Effector memory CD8-positive, alpha-beta T cell (primary cell): ENCODE measurements at regions not wholly inside any gene's neighbourhood (a gene's known extent, or its start where the extent isn't known, plus 50 kb on each side); places are given as distances from the start of the nearest gene placed in this dataset.

Experiments
- ATAC-seq: fragments of 150-1000 bp; cut with Tn5 transposase; replicated peaks from 2 replicates; pipeline ENCODE4 v1.10.0; 2021; ENCODE audit warnings: mild to moderate bottlenecking, moderate library complexity
- DNase-seq, 3 experiments: peaks; one replicate each; pipeline ENCODE4 v3.0.0; 2021
- H3K27ac Mint-ChIP-seq, 2 donors: one replicate each; pipeline ENCODE4 v1.8.0; 2022; ENCODE audit warnings: mild to moderate bottlenecking in 2 of 2, mixed read lengths in 2 of 2, moderate library complexity in 2 of 2
- H3K27me3 Mint-ChIP-seq, 2 donors: one replicate each; pipeline ENCODE4 v1.8.0; 2022; ENCODE audit warnings: mixed read lengths in 2 of 2
- H3K36me3 Mint-ChIP-seq: one replicate; pipeline ENCODE4 v1.8.0; 2022; ENCODE audit warnings: mild to moderate bottlenecking, moderate library complexity, mixed read lengths; ENCODE audit not compliant: insufficient read depth
- H3K4me1 Mint-ChIP-seq, 2 donors: one replicate each; pipeline ENCODE4 v1.8.0; 2022; ENCODE audit warnings: low read depth in 2 of 2, mixed read lengths in 2 of 2
- H3K4me3 Mint-ChIP-seq, 2 donors: one replicate each; pipeline ENCODE4 v1.8.0; 2022; ENCODE audit warnings: mild to moderate bottlenecking in 2 of 2, mixed read lengths in 2 of 2, moderate library complexity in 2 of 2
- H3K9me3 Mint-ChIP-seq, 2 donors: one replicate each; pipeline ENCODE4 v1.8.0; 2022; ENCODE audit warnings: mixed read lengths in 2 of 2

DNA sequence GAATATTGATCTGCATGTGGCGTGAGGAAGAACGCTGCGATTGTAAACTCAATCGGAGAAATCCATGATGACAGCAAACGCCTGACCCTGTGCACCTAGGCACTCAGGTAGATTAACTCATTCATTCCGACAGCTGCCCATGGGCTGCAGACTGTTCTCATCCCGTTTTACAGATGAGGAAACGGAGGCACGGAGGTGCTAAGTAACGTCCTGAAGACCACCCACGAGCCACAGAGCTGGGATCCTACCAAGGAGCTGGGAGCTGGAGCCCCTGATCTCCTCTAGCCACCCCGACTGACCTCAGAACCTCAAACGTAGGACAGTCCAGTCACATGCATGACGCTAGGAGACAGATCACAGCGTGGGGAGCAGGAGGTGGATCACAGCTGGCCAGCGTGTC, 1092.7 kb downstream of the BRD1 start:
- Mint-ChIP-seq H3K27me3 (peaks cover 6 to 8% of the 10 kb centered on the region in 2 donors), H3K9me3 (no peaks in the 10 kb centered on the region), H3K36me3 (peaks cover 3% of the 10 kb centered on the region), H3K4me1 (no peaks in the 10 kb centered on the region), H3K27ac (no peak overlapping the region), H3K4me3 (no peak overlapping the region)
- ATAC-seq: no peak
- no peak for DNase-seq

DNA sequence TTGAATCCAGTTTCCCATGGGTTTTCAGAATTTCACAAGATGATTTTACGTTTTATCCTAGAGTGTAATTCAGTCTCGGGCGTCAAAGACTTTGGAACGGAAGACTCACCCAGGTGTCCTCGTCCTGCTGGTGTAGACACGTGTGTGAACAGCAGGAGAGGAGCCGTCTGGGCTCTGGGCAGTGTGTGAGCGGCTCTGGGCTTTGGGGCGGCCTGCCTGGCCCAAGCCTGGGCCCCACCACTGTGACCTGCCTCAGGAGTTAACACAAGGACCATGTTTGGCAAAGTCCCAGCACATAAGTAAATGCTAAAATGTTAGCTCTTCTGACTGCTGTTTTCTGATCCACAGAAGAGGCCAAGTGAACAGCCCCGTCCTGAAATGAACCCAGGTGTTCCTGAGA, 1093.3 kb downstream of the BRD1 start:
- H3K27ac Mint-ChIP-seq: no peak overlapping the region
- no peak for ATAC-seq
- peaks cover 3% of the 10 kb centered on the region for H3K36me3 Mint-ChIP-seq
- no peak for DNase-seq
- H3K27me3 Mint-ChIP-seq: peaks cover 6 to 8% of the 10 kb centered on the region in 2 donors
- no peaks in the 10 kb centered on the region for H3K9me3 Mint-ChIP-seq
- no peaks in the 10 kb centered on the region for H3K4me1 Mint-ChIP-seq
- no peak overlapping the region for H3K4me3 Mint-ChIP-seq

DNA sequence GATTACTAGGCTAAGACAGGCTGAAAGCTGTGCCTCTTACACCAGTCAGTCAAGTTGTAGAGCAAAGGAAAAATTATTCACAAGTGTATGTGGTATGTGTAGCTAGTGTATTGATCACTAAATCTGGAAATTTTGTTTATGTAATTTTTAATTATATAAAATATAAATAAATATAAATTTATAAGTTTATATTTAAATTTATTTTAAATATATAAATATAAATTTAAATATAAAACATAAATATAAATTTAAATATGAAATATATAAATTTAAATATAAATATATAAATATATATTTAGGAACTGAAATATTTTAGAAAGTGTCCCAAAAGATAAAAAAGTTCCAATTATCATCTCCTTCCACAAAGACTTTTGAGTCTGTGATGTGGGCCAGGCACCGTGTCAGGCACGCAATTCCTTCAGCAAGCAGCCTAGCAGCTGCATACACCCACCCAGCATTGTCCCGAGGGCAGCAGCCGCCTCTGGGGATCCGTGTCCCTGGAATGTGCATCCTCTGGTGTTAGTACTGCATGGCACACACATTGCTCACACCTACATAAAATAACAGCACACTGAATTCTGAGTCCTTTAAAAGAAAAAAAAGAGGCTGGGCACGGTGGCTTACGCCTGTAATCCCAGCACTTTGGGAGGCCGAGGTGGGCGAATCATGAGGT, 1098.0 kb downstream of the BRD1 start:
- ATAC-seq: no peak
- Mint-ChIP-seq H3K9me3 (peaks cover 0 to 3% of the 10 kb centered on the region in 2 donors), H3K4me3 (no peak overlapping the region), H3K27me3 (peaks cover 6 to 23% of the 10 kb centered on the region in 2 donors), H3K4me1 (no peaks in the 10 kb centered on the region), H3K27ac (no peak overlapping the region), H3K36me3 (no peaks in the 10 kb centered on the region)
- DNase-seq: no peak

DNA sequence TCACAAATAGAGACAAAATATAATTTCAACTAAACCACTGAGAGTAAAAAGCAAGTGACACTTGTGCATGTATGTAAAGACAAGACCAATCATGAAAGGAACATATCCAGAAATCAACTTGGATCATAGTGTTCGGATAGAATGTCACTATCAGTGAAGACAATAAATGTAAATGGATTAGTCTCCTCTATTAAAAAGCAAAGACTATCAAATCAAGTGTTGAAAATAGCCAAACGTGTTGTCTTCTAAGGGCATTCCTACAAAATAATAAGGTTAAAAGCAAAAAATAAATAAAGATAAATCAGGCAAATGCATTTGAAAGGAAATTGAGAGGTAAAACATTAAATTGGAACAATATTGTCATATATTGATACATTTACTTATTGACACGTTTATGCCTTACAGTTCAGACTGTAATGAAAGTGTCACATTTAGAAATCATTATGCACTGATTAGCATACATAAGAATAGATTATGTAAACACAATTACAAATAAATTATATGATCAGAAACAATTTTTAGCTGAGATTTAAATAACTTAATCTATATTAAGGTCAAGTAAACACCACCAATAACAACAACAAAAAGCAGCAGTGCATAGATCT, 1100.1 kb downstream of the BRD1 start:
- peaks cover 9 to 44% of the 10 kb centered on the region in 2 donors for H3K27me3 Mint-ChIP-seq
- no peak for DNase-seq
- no peak overlapping the region for H3K27ac Mint-ChIP-seq
- no peaks in the 10 kb centered on the region for H3K4me1 Mint-ChIP-seq
- peaks cover 0 to 3% of the 10 kb centered on the region in 2 donors for H3K9me3 Mint-ChIP-seq
- no peak for ATAC-seq
- H3K4me3 Mint-ChIP-seq: no peak overlapping the region
- no peaks in the 10 kb centered on the region for H3K36me3 Mint-ChIP-seq

DNA sequence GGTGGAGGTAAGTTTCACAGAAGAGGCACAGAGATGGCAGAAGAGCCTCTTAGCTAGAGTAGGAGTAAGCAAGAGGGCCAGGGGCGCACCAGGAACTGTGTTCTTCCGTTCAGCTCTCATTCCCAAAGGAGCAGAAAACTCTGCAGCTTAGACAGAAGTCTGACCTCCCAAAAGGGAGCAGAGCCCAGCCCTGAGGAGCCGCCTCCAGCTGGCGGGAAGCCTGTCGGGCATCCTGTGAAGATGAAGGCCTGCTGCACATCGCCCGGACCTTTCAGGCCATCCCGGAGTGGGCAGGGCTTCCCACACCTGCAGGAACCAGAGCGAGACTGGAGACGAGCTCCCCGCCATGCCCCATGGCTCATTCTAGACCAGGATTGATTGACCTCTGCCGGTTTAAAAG, 1102.8 kb downstream of the BRD1 start:
- DNase-seq (no peak), ATAC-seq (no peak)
- no peak overlapping the region for H3K27ac Mint-ChIP-seq
- no peaks in the 10 kb centered on the region for H3K4me1 Mint-ChIP-seq
- peaks cover 0 to 6% of the 10 kb centered on the region in 2 donors for H3K9me3 Mint-ChIP-seq
- no peaks in the 10 kb centered on the region for H3K36me3 Mint-ChIP-seq
- peaks cover 11 to 44% of the 10 kb centered on the region in 2 donors for H3K27me3 Mint-ChIP-seq
- H3K4me3 Mint-ChIP-seq: no peak overlapping the region

DNA sequence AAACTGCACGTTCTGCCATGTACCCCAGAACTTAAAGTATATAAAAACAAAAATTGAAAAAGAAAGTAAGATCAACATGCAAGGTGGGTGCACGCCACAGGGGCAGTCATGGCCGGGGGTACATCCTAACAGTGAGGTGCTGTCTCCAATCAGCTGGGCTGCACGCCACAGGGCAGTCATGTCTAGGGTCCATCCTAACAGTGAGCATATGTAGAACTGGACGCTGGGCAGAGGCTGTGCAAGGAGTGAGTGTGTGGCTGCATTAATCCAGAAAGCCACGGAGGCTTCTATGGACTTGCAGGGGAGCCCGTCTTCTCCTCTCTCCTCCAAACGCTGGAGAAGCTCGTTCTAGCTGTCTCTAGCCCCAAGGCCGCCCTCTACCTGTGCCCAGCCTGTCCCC, 1105.0 kb downstream of the BRD1 start:
- ATAC-seq (no peak), DNase-seq (no peak)
- Mint-ChIP-seq H3K4me1 (no peaks in the 10 kb centered on the region), H3K9me3 (peaks cover 0 to 6% of the 10 kb centered on the region in 2 donors), H3K27me3 (peaks cover 12 to 59% of the 10 kb centered on the region in 2 donors), H3K27ac (no peak overlapping the region), H3K4me3 (no peak overlapping the region), H3K36me3 (no peaks in the 10 kb centered on the region)

DNA sequence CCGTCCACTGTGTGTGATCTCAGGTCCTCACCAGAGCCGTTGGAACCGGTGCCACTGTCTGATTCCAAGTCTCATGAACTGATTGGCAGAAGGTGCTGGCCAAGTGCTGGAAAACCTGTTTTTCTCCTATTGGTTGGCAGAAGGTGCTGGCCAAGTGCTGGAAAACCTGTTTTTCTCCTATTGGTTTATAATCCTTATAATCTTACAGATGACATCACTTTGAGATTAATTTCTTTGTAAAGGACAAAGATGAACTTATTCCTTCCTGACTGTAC, 1106.3 kb downstream of the BRD1 start:
- peaks cover 25 to 64% of the 10 kb centered on the region in 2 donors for H3K27me3 Mint-ChIP-seq
- no peak overlapping the region for H3K27ac Mint-ChIP-seq
- H3K9me3 Mint-ChIP-seq: peaks cover 0 to 3% of the 10 kb centered on the region in 2 donors
- H3K4me3 Mint-ChIP-seq: no peak overlapping the region
- ATAC-seq (no peak), DNase-seq (no peak)
- H3K36me3 Mint-ChIP-seq: no peaks in the 10 kb centered on the region
- H3K4me1 Mint-ChIP-seq: no peaks in the 10 kb centered on the region

DNA sequence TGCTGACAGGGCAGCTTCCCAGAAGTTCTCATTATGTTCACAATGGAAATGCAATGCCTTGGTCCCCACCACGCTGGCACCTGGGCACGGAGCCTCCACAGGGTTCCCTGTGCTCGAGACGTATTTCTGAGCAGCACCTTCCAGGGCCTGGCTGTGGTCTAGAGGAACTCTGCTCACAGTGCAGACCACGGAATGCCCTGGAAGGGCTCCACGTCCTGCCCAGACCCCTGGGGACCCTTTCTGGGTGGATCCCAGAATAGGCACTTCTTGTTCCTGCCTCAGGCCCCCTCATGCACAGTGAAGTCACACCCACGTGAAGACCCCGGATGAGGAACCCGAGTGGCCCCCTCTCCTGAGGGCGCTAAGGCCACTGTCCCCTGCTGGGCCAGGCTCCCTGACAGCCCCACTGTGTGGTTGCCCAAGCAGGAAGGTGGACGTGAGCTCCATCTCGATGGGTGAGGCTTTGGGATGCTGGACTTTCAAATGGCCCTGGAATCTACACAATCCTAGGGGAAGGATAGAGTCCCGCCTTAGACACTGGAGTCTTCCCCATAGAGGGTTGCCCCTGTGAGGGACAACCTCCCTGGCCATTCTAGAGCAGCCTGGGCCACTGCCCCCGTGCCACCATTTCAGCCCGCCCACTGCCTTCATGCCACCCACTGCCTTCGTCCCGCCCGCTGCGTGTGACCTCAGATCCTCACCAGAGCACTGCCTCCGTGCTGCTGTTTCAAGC, 1106.8 kb downstream of the BRD1 start:
- Mint-ChIP-seq H3K4me1 (no peaks in the 10 kb centered on the region), H3K27ac (no peak overlapping the region), H3K27me3 (peaks cover 30 to 64% of the 10 kb centered on the region in 2 donors), H3K4me3 (no peak overlapping the region), H3K9me3 (peaks cover 0 to 3% of the 10 kb centered on the region in 2 donors), H3K36me3 (no peaks in the 10 kb centered on the region)
- DNase-seq (no peak), ATAC-seq (no peak)

DNA sequence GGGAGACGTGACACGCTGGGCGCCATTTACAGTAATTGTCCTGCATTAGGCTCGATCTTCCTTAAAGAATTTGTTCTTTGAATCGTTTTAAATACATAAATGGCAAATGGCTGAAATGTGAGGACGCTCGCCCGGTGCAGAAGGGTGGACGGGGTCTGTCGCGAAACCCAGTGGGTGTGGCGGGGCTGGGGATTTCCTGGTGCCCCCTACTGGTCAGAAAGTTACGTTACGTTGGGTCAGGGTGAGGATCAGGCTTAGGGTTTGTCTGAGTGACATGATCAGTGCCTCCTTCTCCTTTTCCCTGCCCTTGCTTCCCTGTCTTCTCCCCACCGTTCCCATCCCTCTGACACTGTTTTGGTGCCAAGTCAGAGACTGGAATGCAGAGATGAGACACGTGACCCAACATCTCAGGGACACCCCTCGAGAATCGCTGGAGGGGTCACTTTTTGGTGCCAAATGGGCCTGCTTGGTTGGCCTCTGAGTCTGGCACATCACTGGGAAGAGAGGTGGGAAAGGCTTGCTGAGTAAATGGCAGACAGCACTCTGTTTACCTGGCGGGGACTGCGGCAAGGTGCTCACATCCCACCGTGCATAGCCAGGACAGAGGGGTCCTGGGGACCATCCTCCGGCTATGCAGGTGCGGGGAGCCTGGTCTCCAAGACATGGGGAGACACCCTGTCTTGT, 1107.6 kb downstream of the BRD1 start:
- no peak overlapping the region for H3K27ac Mint-ChIP-seq
- DNase-seq (no peak), ATAC-seq (no peak)

DNA sequence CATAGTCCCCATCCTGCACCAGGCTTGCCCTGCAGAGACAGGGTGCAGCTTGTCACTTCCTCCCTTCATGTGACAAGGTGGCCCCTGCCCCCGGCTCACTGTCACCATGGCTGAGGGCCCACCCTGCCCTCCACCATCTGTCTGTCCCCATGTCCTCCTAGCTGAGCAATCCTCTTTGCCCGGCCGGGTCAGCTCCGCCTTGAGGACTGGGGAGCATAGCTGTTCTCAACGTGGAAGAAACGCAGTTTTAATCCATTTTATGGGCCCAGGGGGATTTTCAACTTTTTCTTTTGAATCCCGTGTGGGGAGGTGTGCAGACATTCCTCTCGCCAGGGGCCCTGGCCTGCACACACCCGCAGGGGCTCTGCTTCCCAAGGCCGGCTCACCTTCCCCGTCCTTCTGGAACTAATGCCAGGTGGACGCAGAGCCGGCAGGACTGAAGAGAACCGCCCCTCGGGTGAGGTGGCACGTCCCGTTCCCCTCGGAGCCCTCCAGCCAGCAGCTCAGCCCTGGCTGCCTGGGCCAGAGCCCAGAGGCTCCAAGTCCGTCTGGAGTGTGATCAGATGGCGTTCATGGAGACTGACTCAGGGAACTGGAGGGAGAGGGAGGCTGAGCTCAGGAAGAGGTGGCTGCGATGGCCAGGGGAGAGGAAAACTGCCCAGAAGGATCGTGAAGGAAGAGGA, 1108.7 kb downstream of the BRD1 start:
- H3K27ac Mint-ChIP-seq: no peak overlapping the region
- H3K4me3 Mint-ChIP-seq: no peak overlapping the region

More for the DNA sequence above, 1107.6 kb downstream of the BRD1 start:
- Mint-ChIP-seq H3K9me3 (peaks cover 1 to 3% of the 10 kb centered on the region in 2 donors), H3K36me3 (no peaks in the 10 kb centered on the region), H3K4me1 (no peaks in the 10 kb centered on the region), H3K27me3 (peaks cover 31 to 68% of the 10 kb centered on the region in 2 donors), H3K4me3 (no peak overlapping the region)

DNA sequence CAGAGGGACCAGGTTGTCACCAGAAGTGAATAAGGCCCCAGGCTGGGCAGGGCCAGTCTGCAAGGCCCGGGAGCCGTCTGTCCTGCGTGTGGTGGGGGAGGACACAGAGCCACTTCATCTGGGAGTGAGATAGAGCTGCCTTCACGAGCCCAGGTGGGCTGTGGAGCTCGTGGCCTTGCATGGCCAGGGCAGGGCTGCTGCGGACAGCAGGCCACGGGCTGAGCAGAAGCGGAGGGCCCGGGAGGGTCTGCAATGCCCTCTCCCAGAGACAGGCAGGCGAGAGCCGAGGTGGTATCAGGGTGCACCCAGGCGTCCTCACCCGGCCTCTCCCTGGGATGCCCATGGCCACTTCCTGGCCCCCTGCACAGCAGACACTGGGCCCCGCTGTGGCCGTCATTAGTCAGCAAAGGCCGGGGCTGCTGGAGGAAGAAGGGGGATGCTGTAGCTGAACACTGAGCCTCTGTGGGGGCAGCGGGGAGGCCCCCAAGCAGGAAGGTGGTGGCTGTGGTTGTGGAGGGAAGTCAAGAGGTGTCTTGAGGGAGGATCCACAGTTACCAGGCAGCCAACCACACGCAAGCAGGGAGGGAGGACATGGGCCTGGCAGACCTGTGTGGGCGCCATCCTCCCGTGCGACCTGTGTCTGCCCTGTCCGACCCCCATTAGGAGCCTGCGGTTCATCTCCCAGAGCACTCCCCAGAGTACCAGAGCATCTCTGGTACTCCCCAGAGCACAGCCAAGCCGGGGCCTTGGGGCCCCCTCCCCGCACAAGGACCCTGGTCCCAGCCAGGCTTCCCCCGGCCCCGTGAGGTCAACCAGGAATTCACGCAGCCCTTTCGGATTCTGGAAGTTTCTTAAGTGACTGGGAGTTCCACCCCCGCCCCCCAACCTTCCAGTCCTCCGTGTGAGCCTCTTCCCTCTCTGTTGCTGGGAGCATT, 1109.5 kb downstream of the BRD1 start:
- DNase-seq (no peak), ATAC-seq (no peak)
- H3K27ac Mint-ChIP-seq: no peak overlapping the region
- no peaks in the 10 kb centered on the region for H3K36me3 Mint-ChIP-seq
- no peaks in the 10 kb centered on the region for H3K4me1 Mint-ChIP-seq
- H3K4me3 Mint-ChIP-seq: no peak overlapping the region
- H3K9me3 Mint-ChIP-seq: peaks cover 3 to 5% of the 10 kb centered on the region in 2 donors
- H3K27me3 Mint-ChIP-seq: peaks cover 31 to 67% of the 10 kb centered on the region in 2 donors

More for the DNA sequence above, 1108.7 kb downstream of the BRD1 start:
- Mint-ChIP-seq H3K27me3 (peaks cover 31 to 69% of the 10 kb centered on the region in 2 donors), H3K36me3 (no peaks in the 10 kb centered on the region), H3K9me3 (peaks cover 3 to 5% of the 10 kb centered on the region in 2 donors), H3K4me1 (no peaks in the 10 kb centered on the region)
- DNase-seq: no peak
- no peak for ATAC-seq

DNA sequence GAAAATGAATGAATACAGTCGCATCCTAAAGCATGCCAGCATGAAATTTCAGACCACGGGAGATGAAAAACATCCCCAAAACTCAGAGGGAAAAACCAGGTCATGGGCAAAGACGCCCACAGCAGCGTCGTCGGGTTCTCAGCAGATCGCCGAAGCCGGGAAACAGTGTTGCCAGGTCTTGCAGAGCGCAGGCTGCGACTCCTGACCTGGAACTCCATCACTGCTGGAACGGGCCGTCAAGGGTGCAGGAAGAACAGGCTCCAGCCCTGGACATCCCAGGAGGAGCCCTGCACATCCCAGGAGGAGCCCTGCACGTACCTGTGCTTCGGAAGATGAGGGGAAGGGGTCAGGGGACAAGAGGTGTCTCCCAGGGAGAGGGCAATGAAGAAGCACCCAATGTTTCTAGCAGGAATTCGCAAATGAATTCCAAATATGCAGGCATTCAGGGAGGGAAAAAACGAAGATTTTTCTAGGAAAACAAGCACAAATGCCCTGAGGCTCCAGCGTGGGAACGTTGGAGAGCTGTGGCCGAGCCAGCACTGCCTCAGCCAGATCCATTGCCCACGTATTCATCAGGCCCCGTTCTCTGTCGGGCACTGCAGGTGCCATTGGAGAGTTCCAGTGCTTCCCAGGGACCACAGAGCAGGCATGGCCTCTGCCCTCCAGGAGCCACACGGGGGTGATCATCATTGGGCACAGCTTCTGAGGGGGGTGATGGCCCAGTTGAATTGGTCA, 1110.4 kb downstream of the BRD1 start:
- Mint-ChIP-seq H3K9me3 (peaks cover 2 to 5% of the 10 kb centered on the region in 2 donors), H3K27me3 (peaks cover 25 to 58% of the 10 kb centered on the region in 2 donors), H3K4me1 (no peaks in the 10 kb centered on the region), H3K4me3 (no peak overlapping the region), H3K27ac (no peak overlapping the region), H3K36me3 (no peaks in the 10 kb centered on the region)
- DNase-seq (no peak), ATAC-seq (no peak)
